ENCODE measurements at regions not wholly inside any gene's neighbourhood (a gene's known extent, or its start where the extent isn't known, plus 50 kb on each side); places are given as distances from the start of the nearest gene placed in this dataset.

DNA sequence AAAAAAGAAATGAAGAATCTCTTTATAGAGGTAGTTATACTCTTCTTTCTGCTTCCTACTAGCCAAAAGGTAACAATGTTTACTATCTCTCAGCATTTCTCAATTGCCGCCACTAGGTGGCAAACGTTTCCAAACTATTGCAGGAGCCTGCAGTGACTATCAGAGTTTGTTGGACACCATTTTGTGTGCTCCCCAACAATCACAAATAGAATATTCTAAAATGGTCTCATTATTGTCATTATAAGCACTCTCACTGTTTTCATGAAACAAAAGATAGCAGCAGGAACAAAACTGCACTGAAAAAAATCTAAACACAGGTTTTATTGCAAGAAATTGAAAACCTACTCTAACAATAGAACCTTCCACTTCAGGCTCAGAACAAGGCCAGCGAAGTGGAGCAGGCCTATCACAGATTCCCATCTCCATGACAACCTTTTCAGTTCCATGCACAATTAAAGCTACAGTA lies 83.9 kb upstream of the PLPPR4 start:
- peak; percentile 50 for DNase-seq (ENCODE audit: low spot score)
- TF ChIP-seq, protein P1, sequence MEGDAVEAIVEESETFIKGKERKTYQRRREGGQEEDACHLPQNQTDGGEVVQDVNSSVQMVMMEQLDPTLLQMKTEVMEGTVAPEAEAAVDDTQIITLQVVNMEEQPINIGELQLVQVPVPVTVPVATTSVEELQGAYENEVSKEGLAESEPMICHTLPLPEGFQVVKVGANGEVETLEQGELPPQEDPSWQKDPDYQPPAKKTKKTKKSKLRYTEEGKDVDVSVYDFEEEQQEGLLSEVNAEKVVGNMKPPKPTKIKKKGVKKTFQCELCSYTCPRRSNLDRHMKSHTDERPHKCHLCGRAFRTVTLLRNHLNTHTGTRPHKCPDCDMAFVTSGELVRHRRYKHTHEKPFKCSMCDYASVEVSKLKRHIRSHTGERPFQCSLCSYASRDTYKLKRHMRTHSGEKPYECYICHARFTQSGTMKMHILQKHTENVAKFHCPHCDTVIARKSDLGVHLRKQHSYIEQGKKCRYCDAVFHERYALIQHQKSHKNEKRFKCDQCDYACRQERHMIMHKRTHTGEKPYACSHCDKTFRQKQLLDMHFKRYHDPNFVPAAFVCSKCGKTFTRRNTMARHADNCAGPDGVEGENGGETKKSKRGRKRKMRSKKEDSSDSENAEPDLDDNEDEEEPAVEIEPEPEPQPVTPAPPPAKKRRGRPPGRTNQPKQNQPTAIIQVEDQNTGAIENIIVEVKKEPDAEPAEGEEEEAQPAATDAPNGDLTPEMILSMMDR (IDR thresholded peaks at IDR 0.05; ENCODE audit: extremely low read depth, missing control alignments): peak; percentile 70

DNA sequence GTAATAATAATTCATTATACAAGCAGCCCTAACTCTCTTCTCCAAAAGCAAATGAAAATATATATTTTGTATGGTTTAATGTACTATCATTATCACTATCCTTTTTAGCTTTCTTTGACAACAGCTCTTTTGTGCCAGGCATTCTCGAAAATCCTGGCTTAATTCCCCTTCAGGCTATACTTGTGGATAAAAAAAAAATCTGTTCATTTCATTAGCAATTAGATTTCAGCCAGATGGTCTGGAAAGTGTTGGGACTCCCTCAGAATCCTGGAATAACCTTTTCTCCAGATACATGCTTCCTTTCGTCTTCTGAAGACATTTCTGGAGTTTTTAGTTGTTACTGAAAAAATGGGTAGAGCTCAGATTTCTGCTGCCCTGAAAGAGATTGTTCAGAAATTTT lies 83.4 kb upstream of the PLPPR4 start:
- DNase-seq (ENCODE audit: low spot score): no peak
- TF ChIP-seq, protein P1 (IDR thresholded peaks at IDR 0.05; ENCODE audit: extremely low read depth, missing control alignments): no peak

DNA sequence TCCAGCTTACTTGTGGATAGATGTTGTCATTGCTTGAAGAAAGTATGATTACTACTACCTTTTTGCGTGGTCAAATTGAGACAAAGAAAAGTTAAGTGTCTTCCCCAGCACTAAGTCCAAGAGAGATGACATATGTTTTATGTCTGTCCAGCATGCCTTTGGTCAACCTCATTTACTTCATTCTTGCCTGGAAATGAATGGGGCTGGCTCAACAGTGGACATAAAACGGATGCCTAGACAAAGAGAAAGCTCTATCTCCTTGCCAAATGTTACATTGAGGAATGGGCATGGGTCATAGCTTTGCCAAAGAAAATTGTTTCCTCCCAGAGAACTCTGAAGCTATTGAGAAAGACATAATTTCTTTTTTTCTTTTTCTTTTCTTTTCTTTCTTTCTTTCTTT lies 82.4 kb upstream of the PLPPR4 start:
- TF ChIP-seq, protein P1 (IDR thresholded peaks at IDR 0.05; ENCODE audit: extremely low read depth, missing control alignments): no peak
- no peak for DNase-seq (ENCODE audit: low spot score)

DNA sequence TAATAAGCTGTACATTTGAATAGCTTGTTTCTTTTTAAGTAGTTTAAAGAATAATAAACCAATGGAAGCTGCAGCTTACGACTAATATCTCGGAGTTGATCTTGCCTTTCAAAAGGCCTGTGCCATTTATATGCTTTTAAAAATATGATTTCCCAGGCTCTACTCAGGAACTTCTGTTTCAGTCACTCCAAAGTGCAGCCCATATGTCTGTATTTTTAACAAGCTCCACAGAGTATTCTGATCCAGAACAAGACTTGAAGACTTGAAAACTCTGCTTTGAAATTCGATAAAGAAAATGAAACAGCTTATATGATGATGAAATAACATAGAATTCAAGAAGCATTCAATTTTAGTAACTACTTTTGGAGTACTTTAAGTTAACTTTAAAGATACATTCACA lies 79.1 kb upstream of the PLPPR4 start:
- TF ChIP-seq, protein P1 (IDR thresholded peaks at IDR 0.05; ENCODE audit: extremely low read depth, missing control alignments): no peak
- DNase-seq (ENCODE audit: low spot score): no peak

DNA sequence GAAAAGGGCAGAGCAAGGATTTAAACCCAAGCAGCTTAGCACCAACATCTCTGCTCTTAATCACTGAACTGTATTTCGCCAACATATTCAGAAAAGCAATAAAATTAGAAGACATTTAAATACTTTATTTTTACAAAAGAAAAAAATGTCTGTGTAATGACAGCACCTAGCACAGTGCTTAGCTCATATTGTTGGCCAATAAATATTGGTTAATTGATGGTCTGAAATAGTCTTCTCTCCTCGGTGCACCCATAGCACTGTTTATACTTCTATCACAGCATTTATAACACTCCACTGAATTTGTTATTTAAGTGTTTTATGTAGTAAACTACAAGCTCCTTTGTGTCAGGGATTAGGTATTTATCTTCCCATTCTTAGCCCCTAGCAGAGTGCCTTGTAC lies 70.9 kb upstream of the PLPPR4 start:
- no peak for DNase-seq (ENCODE audit: low spot score)

DNA sequence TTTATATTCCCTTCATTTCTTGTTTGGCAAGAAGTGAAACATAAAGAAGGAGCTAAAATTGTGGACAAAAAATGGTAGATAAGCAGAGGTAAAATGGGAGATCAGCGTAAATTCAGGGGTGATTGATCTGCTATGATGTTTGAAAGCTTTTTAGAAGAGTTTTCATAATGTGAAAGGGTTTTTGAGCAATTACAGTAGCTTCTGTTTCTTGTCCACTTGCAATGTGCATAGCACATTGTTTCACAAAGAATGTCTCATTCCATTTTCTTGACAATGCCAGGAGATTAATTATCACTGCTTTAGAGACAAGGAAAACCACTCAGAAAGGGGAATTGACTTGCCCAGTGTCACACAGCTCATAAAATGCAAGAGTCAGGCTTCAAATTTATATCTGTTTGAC lies 65.9 kb upstream of the PLPPR4 start:
- DNase-seq (ENCODE audit: low spot score): no peak
- TF ChIP-seq, protein P1 (IDR thresholded peaks at IDR 0.05; ENCODE audit: extremely low read depth, missing control alignments): no peak

More for the DNA sequence above, 70.9 kb upstream of the PLPPR4 start:
- TF ChIP-seq, protein P1 (IDR thresholded peaks at IDR 0.05; ENCODE audit: extremely low read depth, missing control alignments): no peak

DNA sequence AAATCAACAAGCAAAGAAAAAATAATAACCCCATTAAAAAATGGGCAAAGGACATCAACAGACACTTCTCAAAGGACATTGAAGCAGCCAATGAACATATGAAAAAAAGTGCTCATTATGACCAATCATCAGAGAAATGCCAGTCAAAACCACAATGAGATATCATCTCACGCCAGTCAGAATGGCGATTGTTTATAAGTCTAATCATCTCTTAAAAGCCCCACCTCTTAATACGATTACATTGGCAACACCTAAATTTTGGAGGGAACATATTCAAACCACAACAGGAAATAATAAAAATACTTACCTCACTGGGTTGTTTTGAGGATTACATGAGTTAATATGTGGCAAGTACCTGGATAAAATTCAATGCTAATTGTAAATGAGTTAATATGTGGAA lies 57.1 kb upstream of the PLPPR4 start:
- TF ChIP-seq, protein P1 (IDR thresholded peaks at IDR 0.05; ENCODE audit: extremely low read depth, missing control alignments): no peak
- no peak for DNase-seq (ENCODE audit: low spot score)

Measured in GM20000 (cell line).